Adrenal gland (tissue), 9 donors: ENCODE measurements at regions not wholly inside any gene's neighbourhood (a gene's known extent, or its start where the extent isn't known, plus 50 kb on each side); places are given as distances from the start of the nearest gene placed in this dataset.

ENCODE experiments used
- DNase-seq, 7 donors: peaks; one replicate each; pipeline ENCODE4 v3.0.0-alpha.2; 2019 to 2020
- H3K27ac ChIP-seq, 5 donors: fragments of 200-600 bp; sonication (generic) in 4 of 5; 1 replicate in 3 of 5; 2 replicates in 2 of 5; pipeline versions ENCODE4 v1.5.1 to v1.8.0; 2016 to 2020; ENCODE audit warnings: mild to moderate bottlenecking in 1 of 5
- H3K27me3 ChIP-seq: fragments of 200-600 bp; 2 replicates; pipeline ENCODE4 v1.8.0; 2021
- H3K36me3 ChIP-seq, 2 donors: fragments of 200-600 bp; replicated peaks in 1 of 2; 1 replicate in 1 of 2; 2 replicates in 1 of 2; pipeline versions ENCODE4 v1.5.1 to v1.8.0; 2018 to 2022
- H3K4me1 ChIP-seq, 2 donors: fragments of 200-600 bp; replicated peaks in 1 of 2; 1 replicate in 1 of 2; 2 replicates in 1 of 2; pipeline versions ENCODE4 v1.5.1 to v1.8.0; 2018 to 2021
- H3K4me3 ChIP-seq, 4 donors: fragments of 200-600 bp; sonication (generic) in 3 of 4; one replicate each; pipeline ENCODE4 v1.5.1; 2016 to 2018
- H3K9me3 ChIP-seq, 3 donors: fragments of 200-600 bp; sonication (generic) in 1 of 3; replicated peaks in 1 of 3; 1 replicate in 2 of 3; 2 replicates in 1 of 3; pipeline versions ENCODE4 v1.5.1 to v1.8.0; 2016 to 2021
- POLR2A ChIP-seq, 2 donors: fragments of 450-650 bp; IDR thresholded peaks; one replicate each; pipeline ENCODE4 v1.6.1; 2017; ENCODE audit warnings: antibody characterized with exemption in 2 of 2, mild to moderate bottlenecking in 2 of 2, moderate library complexity in 1 of 2
- WGBS, 4 donors: extraction: QIAGEN DNeasy Blood & Tissue Kit in 2 of 4; methylation state at CpG; one replicate each; pipeline versions ENCODE4 v1.1.5 to v1.1.7; 2013 to 2017; 5-methylcytosine and 5-hydroxymethylcytosine counted together
- intact Hi-C, 2 donors: fragments of 100-400 bp; cut with DNase I; formaldehyde crosslinking; loops; one replicate each; pipeline versions ENCODE4 v1.14.1 to v1.15.0; 2022 to 2023
- TF ChIP-seq, protein P1 (sequence below), 6 experiments: fragments of 450-650 bp in 4 of 6; fragments of 200-600 bp in 2 of 6; sonication (generic) in 1 of 6; IDR thresholded peaks; 1 replicate in 5 of 6; 2 replicates in 1 of 6; pipeline versions ENCODE4 v1.5.1 to v1.8.0; 2016 to 2021; ENCODE audit warnings: antibody characterized with exemption in 6 of 6, mild to moderate bottlenecking in 2 of 6, moderate library complexity in 1 of 6
- donor health status: healthy with polysubstance abuse.
- donor health status: Bipolar disorder and iron deficiency.
- donor health status: DM: yes; HTN: yes; CAD: no.
- donor health status: DM: no; HTN: no; CAD: no.
- donor health status: DM: no; HTN: no; CAD: no.

DNA sequence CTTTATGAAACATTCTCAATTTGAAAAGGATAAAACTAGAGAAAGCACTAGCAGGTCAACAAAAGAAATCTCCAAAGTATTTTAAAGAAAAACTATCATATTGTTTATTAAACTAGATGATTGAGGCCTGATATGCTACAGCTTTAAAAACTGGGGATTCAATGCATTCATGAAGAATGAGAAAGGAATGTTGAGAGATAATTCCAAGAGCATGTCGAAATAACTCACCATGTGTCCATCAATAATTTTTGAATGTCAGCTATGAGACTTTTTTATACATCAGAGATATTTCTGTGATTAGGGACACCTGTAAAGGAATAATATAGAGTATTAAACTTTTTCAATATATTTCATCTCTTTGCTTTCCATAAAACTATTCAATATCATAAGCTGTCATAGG, 376.9 kb upstream of the REG3G start:
- H3K36me3 ChIP-seq: no peaks in the 10 kb centered on the region
- no peak overlapping the region for H3K4me3 ChIP-seq
- no peaks in the 10 kb centered on the region for H3K9me3 ChIP-seq
- intact Hi-C loops: no loop called here
- no peak overlapping the region for H3K27ac ChIP-seq
- H3K4me1 ChIP-seq: no peaks in the 10 kb centered on the region
- H3K27me3 ChIP-seq: no peaks in the 10 kb centered on the region
- no peak for DNase-seq
- 50 to 65% (median 56%) methylated on average over 1 of the region's 1 CpG for WGBS, 4 donors
- TF ChIP-seq, protein P1, sequence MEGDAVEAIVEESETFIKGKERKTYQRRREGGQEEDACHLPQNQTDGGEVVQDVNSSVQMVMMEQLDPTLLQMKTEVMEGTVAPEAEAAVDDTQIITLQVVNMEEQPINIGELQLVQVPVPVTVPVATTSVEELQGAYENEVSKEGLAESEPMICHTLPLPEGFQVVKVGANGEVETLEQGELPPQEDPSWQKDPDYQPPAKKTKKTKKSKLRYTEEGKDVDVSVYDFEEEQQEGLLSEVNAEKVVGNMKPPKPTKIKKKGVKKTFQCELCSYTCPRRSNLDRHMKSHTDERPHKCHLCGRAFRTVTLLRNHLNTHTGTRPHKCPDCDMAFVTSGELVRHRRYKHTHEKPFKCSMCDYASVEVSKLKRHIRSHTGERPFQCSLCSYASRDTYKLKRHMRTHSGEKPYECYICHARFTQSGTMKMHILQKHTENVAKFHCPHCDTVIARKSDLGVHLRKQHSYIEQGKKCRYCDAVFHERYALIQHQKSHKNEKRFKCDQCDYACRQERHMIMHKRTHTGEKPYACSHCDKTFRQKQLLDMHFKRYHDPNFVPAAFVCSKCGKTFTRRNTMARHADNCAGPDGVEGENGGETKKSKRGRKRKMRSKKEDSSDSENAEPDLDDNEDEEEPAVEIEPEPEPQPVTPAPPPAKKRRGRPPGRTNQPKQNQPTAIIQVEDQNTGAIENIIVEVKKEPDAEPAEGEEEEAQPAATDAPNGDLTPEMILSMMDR (IDR thresholded peaks at IDR 0.05): no peak
- TF ChIP-seq POLR2A (IDR thresholded peaks at IDR 0.05): no peak

DNA sequence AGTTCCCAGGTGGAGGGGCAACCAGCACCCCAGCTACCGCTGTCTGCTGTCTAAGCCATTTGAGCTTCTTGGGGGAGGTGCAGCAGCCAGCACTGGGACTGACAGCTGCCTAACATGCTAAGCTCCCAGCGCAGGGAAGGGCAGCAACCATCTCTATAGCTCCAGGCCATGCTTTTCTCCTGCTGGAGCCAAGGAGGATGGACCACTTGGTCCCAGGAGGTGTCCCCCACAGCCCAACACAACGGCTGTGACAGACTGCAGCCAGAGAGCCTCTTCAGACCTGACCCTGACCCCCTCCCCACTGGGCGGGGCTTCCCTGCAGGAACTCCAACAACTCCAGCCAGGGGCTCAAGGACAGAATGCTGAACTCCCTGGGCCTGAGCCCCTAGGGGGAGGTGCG, 370.6 kb upstream of the REG3G start:
- WGBS, 4 donors: 81 to 83% (median 82%) methylated on average over 4 to 5 of the region's 5 CpGs; no CpG with 5 or more reads in 1 of the 4 donors
- no peaks in the 10 kb centered on the region for H3K27me3 ChIP-seq
- intact Hi-C loops: no loop called here
- H3K36me3 ChIP-seq: no peaks in the 10 kb centered on the region
- H3K27ac ChIP-seq: no peak overlapping the region
- H3K4me1 ChIP-seq: no peaks in the 10 kb centered on the region
- no peak overlapping the region for H3K4me3 ChIP-seq
- DNase-seq: no peak
- no peaks in the 10 kb centered on the region for H3K9me3 ChIP-seq
- no peak for TF ChIP-seq POLR2A (IDR thresholded peaks at IDR 0.05)
- TF ChIP-seq, protein P1 (IDR thresholded peaks at IDR 0.05): no peak

DNA sequence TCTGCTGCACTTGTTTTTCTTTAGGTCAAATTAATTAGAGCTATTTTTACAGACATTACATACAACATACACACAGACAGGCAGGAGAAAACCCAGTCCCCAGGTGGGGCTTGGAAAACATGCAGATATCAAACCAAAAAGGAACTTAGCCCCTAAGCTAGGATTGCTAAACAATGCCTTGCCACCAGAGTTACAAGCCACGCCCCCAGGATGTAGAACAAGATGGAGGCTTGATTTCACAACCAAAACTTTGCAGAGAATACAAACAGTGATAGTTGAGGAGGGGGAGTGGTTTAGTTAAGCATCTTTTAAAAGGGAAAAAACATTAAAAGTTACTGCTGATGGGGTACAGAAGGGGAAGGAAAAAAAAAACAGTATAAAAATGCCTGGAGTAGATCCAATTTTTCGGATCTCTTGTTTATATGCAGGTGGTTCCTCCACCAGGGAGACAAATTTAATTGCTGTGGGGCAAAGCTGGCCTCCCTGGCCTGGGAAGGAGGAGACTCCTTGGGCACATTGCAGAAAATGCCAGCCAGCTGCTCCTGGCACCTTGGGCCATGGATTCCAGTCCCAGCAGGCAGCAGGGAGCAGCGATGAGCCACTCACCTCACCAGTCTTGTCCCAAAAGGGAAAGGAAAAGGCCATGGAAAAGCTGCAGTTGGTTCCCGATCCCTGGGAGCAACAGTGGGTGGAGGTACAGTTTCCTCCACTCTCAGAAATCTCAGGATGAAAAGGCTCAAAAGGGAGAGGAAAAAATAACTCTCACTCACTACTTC, 348.4 kb upstream of the REG3G start:
- TF ChIP-seq, protein P1 (IDR thresholded peaks at IDR 0.05): no peak
- Histone ChIP-seq H3K27me3 (no peaks in the 10 kb centered on the region), H3K27ac (no peak overlapping the region), H3K4me1 (no peaks in the 10 kb centered on the region), H3K4me3 (no peak overlapping the region), H3K36me3 (no peaks in the 10 kb centered on the region), H3K9me3 (no peaks in the 10 kb centered on the region)
- no peak for DNase-seq
- 79 to 91% (median 82%) methylated on average over 4 of the region's 4 CpGs for WGBS, 4 donors
- intact Hi-C loops: loop anchor here in 1 of 2 donors (10.0 kb wide), 2 partner anchors 188 to 298 kb away; no protein-coding TSS in a partner anchor

DNA sequence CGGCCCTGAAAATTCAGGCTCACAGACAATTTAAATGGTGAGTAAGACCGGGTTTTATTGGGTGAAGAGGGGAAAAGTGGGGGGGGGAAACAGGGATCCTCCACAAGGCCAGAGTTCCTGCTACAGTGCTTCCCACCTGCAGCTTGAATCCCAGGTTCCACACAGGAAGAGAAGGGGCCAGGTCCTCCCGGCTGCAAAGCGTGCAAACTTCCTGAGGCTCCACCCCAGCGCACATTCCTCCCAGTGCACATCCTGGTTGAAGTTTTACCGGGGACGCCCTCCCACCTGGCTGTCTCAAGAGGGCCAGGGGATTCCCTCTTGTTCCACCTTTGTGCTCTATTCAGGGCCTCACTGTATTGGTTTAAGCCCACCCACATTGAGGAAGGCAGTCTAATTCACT, 347.7 kb upstream of the REG3G start:
- no peak for TF ChIP-seq POLR2A (IDR thresholded peaks at IDR 0.05)
- TF ChIP-seq, protein P1 (IDR thresholded peaks at IDR 0.05): no peak
- 74 to 91% (median 86%) methylated on average over 7 of the region's 7 CpGs for WGBS, 4 donors

More for the DNA sequence above, 347.7 kb upstream of the REG3G start:
- intact Hi-C loops: loop anchor here in 1 of 2 donors (10.0 kb wide), 2 partner anchors 187 to 297 kb away; no protein-coding TSS in a partner anchor
- no peaks in the 10 kb centered on the region for H3K27me3 ChIP-seq
- no peaks in the 10 kb centered on the region for H3K9me3 ChIP-seq
- no peaks in the 10 kb centered on the region for H3K36me3 ChIP-seq
- H3K4me1 ChIP-seq: no peaks in the 10 kb centered on the region
- H3K4me3 ChIP-seq: no peak overlapping the region
- H3K27ac ChIP-seq: no peak overlapping the region
- DNase-seq: no peak
